Caco-2 (cell line): ENCODE measurements at regions not wholly inside any gene's neighbourhood (a gene's known extent, or its start where the extent isn't known, plus 50 kb on each side); places are given as distances from the start of the nearest gene placed in this dataset.

Experiments used
- BruUV-seq: library from RNA; stranded (reverse); fragments of 400-500 nt; replicated peaks from 2 replicates; lab custom pipeline; 2021; lab: Mats Ljungman, UMichigan
- CTCF ChIA-PET: fragments of 300-600 bp; sonication (Branson Sonifier 250); formaldehyde crosslinking; loops from one replicate; lab custom pipeline; 2022; ENCODE audit warnings: antibody characterized with exemption; lab: Charles Lee
- POLR2A ChIA-PET: fragments of 300-600 bp; sonication (Branson Sonifier 250); formaldehyde crosslinking; loops from one replicate; lab custom pipeline; 2022; ENCODE audit warnings: antibody characterized with exemption; lab: Charles Lee
- DNase-seq, 2 experiments: peaks; one replicate each; pipeline versions ENCODE4 v3.0.0 to v3.0.0-alpha.2; 2020 to 2022
- H3K27me3 ChIP-seq: replicated peaks from 2 replicates; pipeline ENCODE4 v1.6.0; 2011; ENCODE audit warnings: low read length; ENCODE audit not compliant: control insufficient read depth, insufficient read depth
- H3K36me3 ChIP-seq: 2 replicates; pipeline ENCODE4 v1.5.1; 2011; ENCODE audit warnings: low read length; ENCODE audit not compliant: control insufficient read depth, insufficient read depth
- H3K4me1 ChIP-seq: fragments of 250-450 bp; sonication (Bioruptor Pico); 2 replicates; pipeline ENCODE4 v1.5.1; 2020; ENCODE audit warnings: mild to moderate bottlenecking
- H3K4me3 ChIP-seq: 2 replicates; pipeline ENCODE4 v1.5.1; 2011; ENCODE audit warnings: low read depth, mild to moderate bottlenecking, control low read depth, low read length
- H3K9me3 ChIP-seq: fragments of 250-450 bp; sonication (Bioruptor Pico); 2 replicates; pipeline ENCODE4 v1.5.1; 2020; ENCODE audit warnings: mild to moderate bottlenecking, moderate library complexity
- H3K27ac Mint-ChIP-seq: one replicate; pipeline ENCODE4 v1.8.0; 2022; ENCODE audit warnings: mixed read lengths; ENCODE audit not compliant: unreplicated experiment
- H3K27me3 Mint-ChIP-seq: one replicate; pipeline ENCODE4 v1.8.0; 2022; ENCODE audit warnings: mixed read lengths; ENCODE audit not compliant: insufficient read depth, unreplicated experiment
- H3K36me3 Mint-ChIP-seq: one replicate; pipeline ENCODE4 v1.8.0; 2022; ENCODE audit warnings: mild to moderate bottlenecking, mixed read lengths; ENCODE audit not compliant: insufficient read depth, unreplicated experiment
- H3K4me1 Mint-ChIP-seq: one replicate; pipeline ENCODE4 v1.8.0; 2022; ENCODE audit warnings: low read depth, mixed read lengths; ENCODE audit not compliant: unreplicated experiment
- H3K4me3 Mint-ChIP-seq: one replicate; pipeline ENCODE4 v1.8.0; 2022; ENCODE audit warnings: mild to moderate bottlenecking, moderate library complexity, mixed read lengths; ENCODE audit not compliant: unreplicated experiment
- H3K9me3 Mint-ChIP-seq: one replicate; pipeline ENCODE4 v1.8.0; 2022; ENCODE audit warnings: mixed read lengths; ENCODE audit not compliant: unreplicated experiment
- intact Hi-C: fragments of 100-400 bp; cut with micrococcal nuclease; formaldehyde crosslinking; loops from one replicate; pipeline ENCODE4 v1.10.0; 2022; ENCODE audit not compliant: unreplicated experiment
- TF ChIP-seq, protein P1 (sequence below), 2 experiments: fragments of 200-600 bp in 1 of 2; IDR thresholded peaks; 1 replicate in 1 of 2; 2 replicates in 1 of 2; pipeline versions ENCODE4 v1.5.1 to v1.8.0; 2011 to 2022; ENCODE audit warnings: antibody characterized with exemption in 1 of 2, control low read depth in 1 of 2, inconsistent platforms in 1 of 2, low read depth in 1 of 2, low read length in 1 of 2, mild to moderate bottlenecking in 1 of 2, moderate library complexity in 1 of 2; ENCODE audit not compliant: insufficient read depth in 1 of 2, severe bottlenecking in 1 of 2, unreplicated experiment in 1 of 2

DNA sequence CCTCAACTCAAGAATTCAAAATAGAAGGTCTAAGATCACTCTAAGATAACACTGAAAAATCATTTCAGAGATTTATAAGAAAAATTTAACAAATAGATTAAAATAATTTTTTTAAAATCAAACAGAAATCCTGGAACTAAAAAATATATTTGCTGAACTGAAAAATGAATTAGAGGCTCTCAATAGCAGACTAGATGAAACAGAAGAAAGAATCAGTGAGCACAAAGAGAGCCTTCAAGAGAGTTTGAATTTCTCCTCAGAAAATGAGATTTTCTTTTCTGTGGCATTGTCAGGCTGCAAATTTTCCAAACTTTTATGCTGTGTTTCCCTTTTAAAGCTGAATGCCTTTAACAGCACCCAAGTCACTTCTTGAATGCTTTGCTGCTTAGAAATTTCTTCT, 335.0 kb upstream of the SLC7A11 start:
- CTCF ChIA-PET: interaction anchor here (0.8 to 2.6 kb wide), 7 partner anchors 10 to 757 kb away, joined by 3 to 29 read pairs (median 6); no protein-coding TSS in a partner anchor

DNA sequence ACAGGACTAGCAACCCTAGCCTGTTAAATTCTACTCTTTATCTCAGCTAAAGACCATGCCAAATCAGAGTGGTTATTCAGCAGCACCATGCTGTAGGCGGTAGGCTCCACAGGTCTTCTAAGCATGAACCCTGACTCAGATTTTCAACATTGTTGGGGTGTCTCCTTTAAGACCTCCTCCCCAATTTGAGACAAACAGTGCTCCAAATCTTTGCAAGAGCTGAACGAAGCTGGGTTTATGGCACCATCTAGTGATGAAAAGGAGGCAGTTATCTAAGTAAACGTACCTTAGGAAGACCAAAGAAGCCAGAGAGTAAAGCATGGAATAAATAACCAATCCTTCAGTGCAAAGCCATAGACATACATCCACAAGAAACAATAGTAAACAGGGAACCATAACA, 334.5 kb upstream of the SLC7A11 start:
- Histone ChIP-seq H3K9me3 (peaks cover 5% of the 10 kb centered on the region; the same call in 1 of the 2 replicates), H3K4me3 (no peak overlapping the region), H3K4me1 (no peaks in the 10 kb centered on the region), H3K36me3 (no peaks in the 10 kb centered on the region), H3K27me3 (no peaks in the 10 kb centered on the region)
- BruUV-seq: no TSS peak
- intact Hi-C loops: loop anchor here (1.0 to 5.0 kb wide), 6 partner anchors 343 to 843 kb away; no protein-coding TSS in a partner anchor
- H3K27me3 Mint-ChIP-seq: no peaks in the 10 kb centered on the region
- peak in 1 of 2 experiments; percentile 33 for DNase-seq
- H3K27ac Mint-ChIP-seq: no peak overlapping the region
- H3K36me3 Mint-ChIP-seq: peaks cover 6% of the 10 kb centered on the region
- H3K4me1 Mint-ChIP-seq: no peaks in the 10 kb centered on the region
- ChIA-PET CTCF (interaction anchor here (0.7 to 2.6 kb wide), 8 partner anchors 10 to 844 kb away, joined by 3 to 29 read pairs (median 4); no protein-coding TSS in a partner anchor), POLR2A (no interaction called here)
- no peak overlapping the region for H3K4me3 Mint-ChIP-seq
- TF ChIP-seq, protein P1, sequence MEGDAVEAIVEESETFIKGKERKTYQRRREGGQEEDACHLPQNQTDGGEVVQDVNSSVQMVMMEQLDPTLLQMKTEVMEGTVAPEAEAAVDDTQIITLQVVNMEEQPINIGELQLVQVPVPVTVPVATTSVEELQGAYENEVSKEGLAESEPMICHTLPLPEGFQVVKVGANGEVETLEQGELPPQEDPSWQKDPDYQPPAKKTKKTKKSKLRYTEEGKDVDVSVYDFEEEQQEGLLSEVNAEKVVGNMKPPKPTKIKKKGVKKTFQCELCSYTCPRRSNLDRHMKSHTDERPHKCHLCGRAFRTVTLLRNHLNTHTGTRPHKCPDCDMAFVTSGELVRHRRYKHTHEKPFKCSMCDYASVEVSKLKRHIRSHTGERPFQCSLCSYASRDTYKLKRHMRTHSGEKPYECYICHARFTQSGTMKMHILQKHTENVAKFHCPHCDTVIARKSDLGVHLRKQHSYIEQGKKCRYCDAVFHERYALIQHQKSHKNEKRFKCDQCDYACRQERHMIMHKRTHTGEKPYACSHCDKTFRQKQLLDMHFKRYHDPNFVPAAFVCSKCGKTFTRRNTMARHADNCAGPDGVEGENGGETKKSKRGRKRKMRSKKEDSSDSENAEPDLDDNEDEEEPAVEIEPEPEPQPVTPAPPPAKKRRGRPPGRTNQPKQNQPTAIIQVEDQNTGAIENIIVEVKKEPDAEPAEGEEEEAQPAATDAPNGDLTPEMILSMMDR (IDR thresholded peaks at IDR 0.05; ENCODE audit: insufficient read depth in 1 of 2, low read depth in 1 of 2, low read length in 1 of 2, severe bottlenecking in 1 of 2, unreplicated experiment in 1 of 2): peak; percentile 47 to 63
- peaks cover 10% of the 10 kb centered on the region for H3K9me3 Mint-ChIP-seq

More for the DNA sequence above, 335.0 kb upstream of the SLC7A11 start:
- intact Hi-C loops: loop anchor here (1.0 to 5.0 kb wide), 3 partner anchors 342 to 540 kb away; no protein-coding TSS in a partner anchor
- Mint-ChIP-seq H3K27me3 (no peaks in the 10 kb centered on the region), H3K9me3 (peaks cover 10% of the 10 kb centered on the region), H3K36me3 (peaks cover 6% of the 10 kb centered on the region), H3K4me3 (no peak overlapping the region), H3K27ac (no peak overlapping the region), H3K4me1 (no peaks in the 10 kb centered on the region)
- Histone ChIP-seq H3K27me3 (no peaks in the 10 kb centered on the region), H3K9me3 (peaks cover 6% of the 10 kb centered on the region; the same call in 1 of the 2 replicates), H3K4me3 (no peak overlapping the region), H3K36me3 (no peaks in the 10 kb centered on the region), H3K4me1 (no peaks in the 10 kb centered on the region)
- POLR2A ChIA-PET: no interaction called here
- TF ChIP-seq, protein P1 (IDR thresholded peaks at IDR 0.05; ENCODE audit: insufficient read depth in 1 of 2, low read depth in 1 of 2, low read length in 1 of 2, severe bottlenecking in 1 of 2, unreplicated experiment in 1 of 2): no peak
- no TSS peak for BruUV-seq
- no peak for DNase-seq

DNA sequence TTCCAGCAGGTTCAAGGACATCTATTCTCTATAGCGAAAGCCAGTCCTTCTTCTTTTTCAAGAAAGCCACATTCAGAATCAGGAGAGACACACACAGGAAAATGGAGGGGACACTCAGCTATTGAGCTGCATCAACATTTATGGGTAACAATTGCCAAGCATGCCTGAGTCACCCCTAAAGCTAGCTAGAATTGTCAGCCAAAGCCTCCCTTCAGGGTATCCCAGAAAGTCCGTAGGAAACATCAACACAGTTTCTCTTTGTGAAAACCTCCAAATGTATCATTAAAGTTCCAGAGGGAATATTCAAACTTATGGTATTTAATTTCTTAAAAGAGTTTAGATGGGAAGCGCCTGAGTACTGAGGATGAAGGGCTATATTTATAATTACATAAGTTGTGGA, 331.1 kb upstream of the SLC7A11 start:
- Mint-ChIP-seq H3K4me3 (no peak overlapping the region), H3K9me3 (no peaks in the 10 kb centered on the region), H3K4me1 (no peaks in the 10 kb centered on the region), H3K36me3 (no peaks in the 10 kb centered on the region), H3K27ac (no peak overlapping the region), H3K27me3 (no peaks in the 10 kb centered on the region)
- Histone ChIP-seq H3K4me3 (no peak overlapping the region), H3K9me3 (0 out of 2 replicates have a peak, but pooled peaks cover 3% of the 10 kb centered on the region), H3K4me1 (no peaks in the 10 kb centered on the region), H3K27me3 (no peaks in the 10 kb centered on the region), H3K36me3 (no peaks in the 10 kb centered on the region)
- TF ChIP-seq, protein P1 (IDR thresholded peaks at IDR 0.05; ENCODE audit: insufficient read depth in 1 of 2, low read depth in 1 of 2, low read length in 1 of 2, severe bottlenecking in 1 of 2, unreplicated experiment in 1 of 2): no peak
- no peak for DNase-seq
- BruUV-seq: no TSS peak
- ChIA-PET CTCF (no interaction called here), POLR2A (no interaction called here)
- intact Hi-C loops: no loop called here
